HG03342 (cell line): ENCODE measurements at regions not wholly inside any gene's neighbourhood (a gene's known extent, or its start where the extent isn't known, plus 50 kb on each side); places are given as distances from the start of the nearest gene placed in this dataset.

ENCODE experiments used
- ATAC-seq: cut with Tn5 transposase; IDR thresholded peaks from one replicate; pipeline ENCODE4 v1.9.1; 2021; ENCODE audit warnings: mild to moderate bottlenecking, moderate library complexity; ENCODE audit not compliant: unreplicated experiment

DNA sequence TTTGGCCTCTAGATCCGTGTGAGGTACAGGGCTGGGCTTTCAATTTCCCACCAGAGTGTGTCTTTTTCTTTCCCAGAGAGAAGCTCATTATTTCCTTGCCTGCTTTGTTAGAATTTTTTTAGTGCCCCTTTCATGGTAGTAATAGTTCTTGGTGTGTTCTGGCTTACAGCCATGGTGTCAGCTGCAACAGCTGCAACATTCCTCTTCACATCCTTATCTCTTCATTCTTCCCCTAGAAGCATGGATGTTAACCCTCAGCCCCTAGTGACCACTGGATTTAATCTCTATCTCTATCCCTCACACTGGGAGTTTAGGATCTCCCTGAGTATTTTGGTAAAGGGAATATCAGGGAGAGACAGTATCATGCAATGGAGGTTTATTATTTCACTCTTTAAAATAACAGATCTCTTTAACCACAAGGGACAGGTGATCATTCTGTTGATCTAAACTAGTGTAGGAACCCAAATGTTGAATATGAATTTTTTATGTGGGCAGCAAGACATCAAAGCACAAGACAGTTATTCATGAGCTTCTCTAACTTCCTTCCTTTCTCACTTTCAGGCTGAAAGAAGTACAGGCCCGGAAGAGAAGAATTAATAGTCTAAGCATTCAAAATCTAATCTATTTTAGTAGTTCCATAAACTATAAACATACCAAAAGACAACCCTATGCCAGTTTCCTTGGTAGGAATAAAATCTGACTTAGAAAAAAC, 160.2 kb downstream of the FAM170A start:
- ATAC-seq = no peak

GRCh38 chr5:119792161-119792799, 162.9 kb downstream of the FAM170A start:
- no peak for ATAC-seq

DNA sequence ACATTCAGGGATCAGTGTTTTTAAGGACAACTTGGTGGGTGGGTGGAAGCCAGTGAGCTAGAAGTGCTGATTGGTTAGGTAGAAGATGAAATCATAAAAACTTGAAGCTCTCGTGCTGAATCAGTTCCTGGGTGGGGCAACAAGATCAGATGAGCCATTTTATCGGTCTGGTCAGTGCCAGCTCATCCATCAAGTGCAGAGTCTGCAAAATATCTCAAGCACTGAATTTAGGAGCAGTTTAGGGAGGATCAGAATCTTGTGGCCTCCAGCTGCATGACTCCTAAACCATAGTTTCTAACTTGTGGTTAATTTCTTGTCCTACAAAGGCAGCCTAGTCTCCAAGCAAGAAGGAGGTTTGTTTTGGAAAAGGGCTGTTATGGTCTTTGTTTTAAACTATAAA, 166.4 kb downstream of the FAM170A start:
- ATAC-seq = no peak

DNA sequence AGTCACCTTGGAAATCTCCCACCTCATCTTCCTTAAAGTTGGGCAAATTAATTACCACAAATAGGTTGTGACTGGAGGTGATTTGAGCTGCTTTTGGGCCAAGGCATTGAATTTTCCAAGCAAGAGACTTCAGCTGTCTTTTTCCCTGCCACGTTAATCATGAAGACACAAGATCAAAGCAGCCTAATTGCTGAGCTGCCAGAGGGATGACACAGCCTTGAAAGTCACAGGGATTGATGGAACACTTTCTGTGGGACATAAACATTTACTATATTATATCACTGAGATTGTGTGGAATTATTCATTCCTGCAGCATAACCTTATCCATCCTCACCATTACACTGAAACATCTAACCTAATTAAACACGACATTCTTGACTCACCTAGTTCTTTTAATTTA, 172.2 kb downstream of the FAM170A start:
- no peak for ATAC-seq

DNA sequence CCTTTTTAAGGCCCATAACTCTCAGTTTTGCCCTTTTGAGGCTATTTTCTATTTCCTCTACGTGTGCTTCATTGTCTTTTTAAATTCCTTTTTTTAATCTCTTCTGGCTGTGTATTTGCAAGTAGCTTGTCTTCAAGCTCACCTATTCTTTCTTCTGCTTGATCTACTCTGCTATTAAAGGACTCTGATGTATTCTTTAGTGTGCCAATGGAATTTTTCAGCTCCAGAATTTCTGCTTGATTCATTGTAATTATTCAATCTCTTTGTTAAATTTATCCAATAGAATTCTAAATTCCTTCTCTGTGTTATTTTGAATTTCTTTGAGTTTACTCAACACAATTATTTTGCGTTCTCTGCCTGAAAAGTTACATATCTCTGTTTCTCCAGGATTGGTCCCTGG, 178.7 kb downstream of the FAM170A start:
- no peak for ATAC-seq

DNA sequence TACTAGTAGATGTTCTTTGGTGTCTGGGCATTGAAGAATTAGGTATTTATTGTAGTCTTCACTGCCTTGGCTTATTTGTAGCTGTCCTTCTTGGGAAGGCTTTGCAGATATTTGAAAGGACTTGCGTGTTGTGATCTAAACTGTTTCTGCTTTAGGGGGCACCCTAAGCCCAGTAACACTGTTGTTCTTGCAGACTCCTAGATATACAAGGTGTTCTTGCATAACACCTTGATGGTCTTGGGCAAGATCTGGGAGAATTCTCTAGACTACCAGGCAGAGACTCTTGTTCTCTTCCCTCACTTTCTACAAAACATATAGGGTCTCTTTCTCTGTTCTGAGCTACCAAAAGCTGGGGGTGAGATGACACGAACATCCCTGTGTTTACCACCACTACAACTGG, 179.1 kb downstream of the FAM170A start:
- ATAC-seq = no peak

DNA sequence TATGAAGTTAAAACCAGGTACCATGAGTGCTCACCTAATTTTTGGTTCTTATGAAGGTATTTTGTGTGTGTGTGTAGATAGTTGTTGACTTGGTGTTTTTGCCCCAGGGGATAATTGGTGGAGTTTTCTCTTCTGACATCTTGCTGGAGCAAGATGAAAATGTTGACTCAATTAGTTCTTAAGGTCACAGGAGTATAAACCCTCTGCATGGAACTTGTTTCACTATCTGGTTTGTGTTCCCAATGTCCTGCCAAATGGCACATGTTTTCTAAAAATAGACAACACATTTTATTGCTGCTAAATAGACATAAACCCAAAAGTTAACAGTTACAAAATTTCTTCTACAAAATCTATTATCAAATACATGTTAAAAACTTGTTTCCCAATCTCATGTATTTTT, 180.9 kb downstream of the FAM170A start:
- ATAC-seq = no peak

- ATAC-seq = no peak
Measured at GRCh38 chr5:119811458-119811857, 182.1 kb downstream of the FAM170A start.

DNA sequence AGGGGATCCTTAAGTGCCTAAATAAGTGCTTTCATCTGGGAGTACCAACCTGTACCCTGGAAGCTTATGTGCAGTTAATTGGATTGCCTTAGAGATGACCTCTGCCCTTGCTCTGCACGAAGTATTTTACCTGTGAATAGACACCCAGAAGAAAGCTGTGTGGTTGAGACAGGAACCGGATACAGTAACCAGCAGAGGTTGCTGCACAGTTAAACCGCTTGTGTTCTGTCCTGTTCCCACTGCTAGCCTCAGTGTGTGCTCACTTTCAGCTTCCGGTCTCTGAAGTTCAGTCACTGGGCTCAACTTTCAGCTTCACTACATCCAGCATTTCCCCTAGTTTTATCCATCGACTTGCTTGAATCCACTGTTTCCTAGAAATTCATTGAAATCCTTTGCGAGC, 185.3 kb downstream of the FAM170A start:
- ATAC-seq = no peak

DNA sequence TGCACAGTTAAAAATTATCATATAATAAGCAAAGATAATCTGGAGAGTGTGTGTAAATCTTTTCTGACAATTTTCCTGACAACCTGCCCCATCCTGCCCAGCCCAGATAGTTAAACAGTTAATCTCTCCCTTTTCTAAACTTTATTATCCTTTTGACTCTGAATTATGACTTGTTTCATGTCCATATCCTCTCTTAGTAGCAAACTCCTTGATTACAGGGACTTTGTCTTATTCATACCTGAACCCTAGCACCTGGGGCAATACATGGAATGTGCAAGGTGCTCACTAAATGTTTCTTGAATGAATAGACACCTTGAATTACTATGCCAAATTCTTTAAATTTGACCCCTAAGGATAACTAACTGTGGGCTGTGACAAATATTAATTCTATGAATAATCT, 186.7 kb downstream of the FAM170A start:
- ATAC-seq = no peak

DNA sequence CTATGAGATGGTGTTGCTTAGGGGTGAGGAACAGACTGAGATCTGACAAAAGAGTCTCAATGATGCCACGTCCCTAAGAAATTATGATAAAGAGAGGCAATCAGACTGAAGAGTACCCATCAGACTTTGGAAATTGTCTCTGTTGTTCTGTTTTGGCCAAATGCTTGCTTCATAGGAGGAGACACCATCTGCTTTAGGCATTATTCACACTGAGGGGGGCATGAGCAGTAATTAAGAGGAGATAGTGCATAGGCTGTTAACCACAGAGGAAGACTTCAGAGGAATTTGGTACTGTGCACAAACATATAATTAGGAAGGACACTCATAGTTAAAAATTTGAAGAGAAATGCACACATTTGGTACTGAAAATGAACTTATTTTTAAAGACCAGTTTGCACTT, 190.7 kb downstream of the FAM170A start:
- ATAC-seq = no peak

- ATAC-seq = no peak
Measured at GRCh38 chr5:119820608-119821007, 191.2 kb downstream of the FAM170A start.

DNA sequence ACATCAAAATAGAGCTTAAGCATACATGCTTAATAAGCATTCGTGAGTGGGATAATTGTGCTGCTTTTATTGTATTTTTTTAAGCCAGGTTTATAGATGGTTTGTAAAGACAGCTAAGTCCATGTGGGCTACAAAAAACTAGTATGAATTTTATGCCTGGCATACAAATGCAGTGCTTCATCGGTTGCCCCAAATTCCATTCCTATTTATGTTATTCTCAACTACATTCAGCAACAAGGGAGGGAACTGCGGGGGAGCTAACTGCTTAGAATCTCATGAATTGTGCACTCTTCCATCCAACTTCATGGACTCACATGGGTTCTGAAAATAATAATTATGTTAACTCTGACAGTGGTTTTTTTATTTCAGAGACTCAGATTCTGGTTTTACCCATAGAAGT, 199.2 kb downstream of the FAM170A start:
- no peak for ATAC-seq

GRCh38 chr5:119829341-119829740, 200.0 kb downstream of the FAM170A start:
- ATAC-seq = no peak

- ATAC-seq = no peak
Measured at GRCh38 chr5:119833176-119833575, 203.8 kb downstream of the FAM170A start.

DNA sequence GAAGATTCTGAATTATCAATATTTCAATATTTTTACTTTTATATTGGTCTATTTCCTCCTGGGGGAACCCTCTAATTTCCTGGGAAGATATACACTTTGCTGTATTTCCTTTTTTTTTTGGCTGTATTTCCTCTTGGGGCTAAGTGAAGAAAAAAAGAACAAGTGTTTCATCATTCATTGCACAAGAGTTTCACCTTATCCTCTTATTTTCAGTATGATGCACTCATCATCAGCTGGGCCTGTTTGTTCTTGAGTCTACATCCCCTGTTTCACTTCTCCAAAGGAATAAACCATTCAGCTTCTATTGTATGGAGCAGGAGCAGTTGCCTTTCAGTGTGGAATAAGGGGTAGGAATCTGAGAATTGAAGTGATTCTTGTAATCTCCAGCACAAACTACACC, 210.8 kb downstream of the FAM170A start:
- no peak for ATAC-seq

- no peak for ATAC-seq
Measured at GRCh38 chr5:119852140-119852539, 222.8 kb downstream of the FAM170A start.

DNA sequence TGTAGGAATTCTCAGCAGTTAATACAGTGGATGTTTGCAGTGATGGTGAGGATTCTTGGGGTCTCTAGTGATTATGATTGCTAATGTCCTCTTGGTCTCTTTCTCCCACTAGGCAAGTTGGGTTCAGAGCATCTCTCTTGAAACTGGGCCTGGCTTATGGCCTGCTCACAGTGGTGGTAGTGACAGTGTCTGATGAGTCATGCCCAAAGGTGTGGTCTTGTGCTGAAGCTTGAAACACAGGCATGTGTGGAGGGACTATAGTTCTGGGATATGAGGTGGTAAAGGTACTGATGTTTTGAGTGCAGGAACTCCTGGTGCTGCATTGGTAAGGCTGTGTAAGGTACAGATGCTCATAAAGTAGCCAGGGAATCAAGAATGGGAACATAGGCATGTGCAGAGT, 231.1 kb downstream of the FAM170A start:
- no peak for ATAC-seq

DNA sequence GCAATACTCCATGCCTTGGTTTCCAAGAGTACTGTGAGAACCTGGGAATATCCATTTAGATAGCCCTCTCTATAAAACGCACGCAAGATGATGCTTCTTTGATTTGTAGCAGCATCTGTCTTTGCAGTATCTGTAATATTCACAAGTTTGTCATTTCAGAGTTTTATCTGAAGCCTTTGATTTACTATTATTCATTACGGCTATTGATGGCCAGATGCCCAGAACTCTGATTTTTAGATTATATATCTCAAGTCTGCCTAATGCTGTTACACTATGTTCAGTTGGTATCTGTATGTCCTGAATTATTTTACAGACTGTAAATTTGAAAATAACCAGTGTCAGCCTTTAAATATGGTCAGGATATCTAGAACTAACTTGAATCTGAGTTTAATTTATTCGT, 233.3 kb downstream of the FAM170A start:
- no peak for ATAC-seq

DNA sequence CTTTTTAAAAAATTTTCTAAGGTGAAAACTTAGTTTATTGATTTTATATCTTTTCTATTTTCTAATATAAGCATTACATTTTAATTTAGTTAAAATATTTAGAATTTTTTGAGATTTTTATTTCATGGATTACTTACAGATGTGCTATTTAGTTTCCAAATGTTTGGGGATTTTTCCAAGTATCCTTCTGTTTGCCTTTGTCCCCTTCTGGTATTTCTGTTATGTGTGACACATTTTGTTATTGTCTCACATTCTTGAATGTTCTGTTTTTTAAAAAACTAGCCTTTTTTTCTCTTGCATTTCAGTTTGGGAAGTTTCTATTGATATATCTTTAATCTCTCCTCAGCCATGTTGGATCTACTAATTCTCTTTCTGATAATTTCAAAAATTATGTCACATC, 234.9 kb downstream of the FAM170A start:
- ATAC-seq = no peak

DNA sequence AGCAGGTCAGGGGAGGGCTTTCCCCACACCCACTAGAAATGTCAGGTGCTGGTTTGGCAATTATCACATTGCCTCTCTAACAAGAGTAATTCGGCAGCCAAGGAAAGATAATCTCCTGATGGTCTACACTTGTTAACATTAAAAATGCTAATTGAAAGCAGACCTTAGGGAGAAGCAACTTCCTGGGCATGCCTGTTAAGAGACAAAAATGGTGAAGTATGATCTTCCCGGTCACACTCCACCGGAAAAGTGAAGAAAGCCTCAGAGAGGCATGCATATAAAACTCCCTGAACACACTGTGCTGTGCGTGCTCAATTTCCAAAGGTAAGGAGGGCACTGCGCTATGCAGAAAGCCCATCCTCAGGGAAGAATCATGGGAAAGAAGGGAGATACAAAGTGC, 244.3 kb downstream of the FAM170A start:
- ATAC-seq = no peak

- ATAC-seq = no peak
Measured at GRCh38 chr5:119876522-119876921, 247.2 kb downstream of the FAM170A start.

DNA sequence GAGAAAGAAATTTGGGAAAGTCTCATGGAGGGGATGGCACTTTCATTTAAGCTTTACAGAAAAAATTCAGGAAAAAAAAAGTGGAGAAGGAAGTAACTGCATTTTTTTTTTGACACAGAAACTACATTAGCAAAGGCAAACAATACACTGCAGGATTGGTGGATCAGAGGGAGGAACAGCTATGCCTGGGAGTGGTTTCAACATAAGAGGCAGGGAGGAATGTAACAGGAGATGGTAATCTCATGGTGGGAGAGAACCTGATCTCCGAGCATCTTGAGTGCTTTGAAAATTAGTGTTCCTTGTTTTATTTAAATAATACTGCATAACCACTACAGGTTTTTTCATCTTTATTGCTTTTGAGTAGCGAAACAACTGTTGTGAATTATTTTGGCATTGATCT, 249.4 kb downstream of the FAM170A start:
- ATAC-seq = no peak
